KOPT-K1 (cell line): ENCODE measurements at regions not wholly inside any gene's neighbourhood (a gene's known extent, or its start where the extent isn't known, plus 50 kb on each side); places are given as distances from the start of the nearest gene placed in this dataset.
"Not testable (repeated sequence)": the region's sequence is repeated elsewhere in the genome, so short reads cannot be mapped to it uniquely, and the experiment has no call there.

ENCODE experiments used
- H3K27ac ChIP-seq: fragments of 200-600 bp; sonication (generic); 2 replicates; pipeline ENCODE4 v1.5.1; 2016; ENCODE audit warnings: antibody characterized with exemption, mild to moderate bottlenecking, low read depth, low read length; ENCODE audit not compliant: poor library complexity, severe bottlenecking
- H3K36me3 ChIP-seq: fragments of 200-600 bp; sonication (generic); 2 replicates; pipeline ENCODE4 v1.5.1; 2017; ENCODE audit warnings: antibody characterized with exemption, mild to moderate bottlenecking, low read length, moderate library complexity; ENCODE audit not compliant: insufficient read depth
- H3K9me3 ChIP-seq: fragments of 200-600 bp; sonication (generic); 2 replicates; pipeline ENCODE4 v1.5.1; 2017; ENCODE audit warnings: antibody characterized with exemption, low read length, mild to moderate bottlenecking; ENCODE audit not compliant: insufficient read depth, poor library complexity, severe bottlenecking

DNA sequence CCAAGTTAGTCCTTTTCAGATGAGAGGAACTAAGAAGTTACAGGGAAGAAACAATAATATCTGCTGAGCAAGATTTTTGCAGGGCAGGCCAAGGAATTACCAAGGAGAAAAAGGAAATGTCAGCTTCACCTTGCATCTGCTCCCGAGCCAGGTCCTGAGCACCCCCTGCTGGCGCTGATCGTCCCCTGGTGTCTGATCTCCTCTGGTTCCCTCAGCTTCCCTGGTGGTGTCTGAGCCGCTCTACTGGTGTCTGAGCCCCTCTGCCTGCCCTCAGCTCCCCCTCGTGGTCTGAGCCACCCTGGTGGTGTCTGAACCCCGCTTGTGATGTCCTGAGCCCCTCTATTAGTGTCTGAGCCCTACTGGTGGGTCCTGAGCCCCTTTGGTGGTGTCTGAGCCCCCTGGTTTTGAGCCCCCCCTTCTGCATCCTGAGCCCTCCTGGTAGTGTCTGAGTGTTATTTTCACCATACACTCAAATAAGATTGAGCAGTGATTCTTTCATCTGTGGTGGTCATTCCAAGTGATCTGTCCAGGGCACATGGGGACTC lies 196.6 kb upstream of the POTEB2 start:
- H3K27ac ChIP-seq, H3K36me3 ChIP-seq, H3K9me3 ChIP-seq: not testable (repeated sequence)

DNA sequence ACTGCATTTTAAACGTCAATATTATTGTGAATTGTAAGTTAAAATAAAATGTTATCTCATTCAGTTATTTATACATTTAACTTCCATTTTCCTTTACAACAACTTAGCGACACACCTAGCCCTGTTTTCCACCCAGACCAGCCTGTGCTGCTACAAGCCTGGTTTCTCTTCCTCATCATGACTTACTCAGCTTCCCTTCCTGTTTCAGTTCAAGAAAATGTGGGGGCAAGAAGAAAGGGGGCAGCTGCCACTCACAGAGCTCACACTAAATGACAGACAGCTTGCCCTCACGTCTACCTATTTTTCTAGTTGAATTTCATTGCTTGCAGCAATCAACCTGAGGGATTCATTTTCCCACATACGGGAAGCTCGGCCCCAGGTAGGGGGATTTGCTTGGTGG lies 185.8 kb upstream of the POTEB2 start:
- H3K36me3 ChIP-seq, H3K27ac ChIP-seq, H3K9me3 ChIP-seq: not testable (repeated sequence)

DNA sequence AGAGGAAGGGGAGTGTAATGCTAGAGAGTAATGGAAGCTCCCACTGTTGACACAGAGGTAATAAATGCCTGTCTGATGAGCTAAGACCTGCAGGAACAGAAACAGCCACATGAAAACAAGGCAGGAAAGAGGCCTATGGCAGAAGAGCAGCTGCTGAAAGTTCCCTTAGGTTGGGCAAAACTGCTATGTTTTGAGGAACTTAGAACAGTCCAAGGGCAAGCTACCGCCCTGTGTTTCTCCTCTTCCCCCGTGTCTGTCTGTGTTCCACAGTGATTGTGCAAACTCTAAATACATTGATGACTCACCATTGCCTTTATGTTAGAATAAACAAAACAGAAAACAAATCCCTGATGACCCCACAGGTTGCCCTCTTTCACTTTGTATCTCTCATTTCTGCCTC lies 165.6 kb upstream of the POTEB2 start:
- not testable (repeated sequence) for H3K36me3 ChIP-seq, H3K9me3 ChIP-seq, H3K27ac ChIP-seq

DNA sequence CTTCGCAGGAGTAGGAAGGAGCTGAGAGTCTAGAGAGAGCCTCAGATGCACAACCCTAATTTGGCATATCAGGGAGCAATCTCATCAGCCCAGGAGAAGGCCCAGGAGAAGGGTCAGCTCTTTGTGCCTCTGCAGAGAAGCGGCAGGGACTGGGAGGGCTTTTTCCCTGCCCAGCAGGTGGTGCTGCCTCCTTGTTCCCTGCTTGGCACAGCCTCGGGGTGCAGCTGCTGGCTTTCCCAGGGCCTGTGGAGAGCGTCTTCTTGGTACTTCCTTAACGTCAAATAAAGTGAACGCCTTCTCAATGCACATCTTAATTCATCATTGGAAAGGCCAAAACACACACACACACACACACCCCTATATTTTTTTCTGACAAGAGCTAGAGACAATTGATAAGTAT lies 162.9 kb upstream of the POTEB2 start:
- H3K9me3 ChIP-seq, H3K36me3 ChIP-seq, H3K27ac ChIP-seq: not testable (repeated sequence)

DNA sequence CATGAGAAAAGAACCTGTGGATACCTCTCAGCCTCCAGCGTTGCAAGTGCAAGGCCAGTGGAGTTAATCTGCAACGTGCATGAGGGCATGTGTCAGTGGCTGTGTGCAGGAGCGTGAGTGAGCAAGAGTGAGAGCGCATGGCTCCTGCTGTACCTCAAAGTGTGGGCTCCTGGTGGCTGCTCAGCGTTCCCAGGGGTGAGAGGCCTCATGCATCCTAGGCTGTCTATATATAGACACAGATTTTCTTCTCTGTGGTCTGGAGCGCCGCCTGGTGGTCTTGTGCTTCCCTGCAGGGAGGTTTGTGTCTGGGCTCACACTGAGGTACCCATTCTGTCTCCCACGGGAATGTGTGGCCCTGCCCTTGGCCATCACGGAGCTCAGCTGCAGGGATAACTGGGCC lies 161.8 kb upstream of the POTEB2 start:
- not testable (repeated sequence) for H3K9me3 ChIP-seq, H3K36me3 ChIP-seq, H3K27ac ChIP-seq

DNA sequence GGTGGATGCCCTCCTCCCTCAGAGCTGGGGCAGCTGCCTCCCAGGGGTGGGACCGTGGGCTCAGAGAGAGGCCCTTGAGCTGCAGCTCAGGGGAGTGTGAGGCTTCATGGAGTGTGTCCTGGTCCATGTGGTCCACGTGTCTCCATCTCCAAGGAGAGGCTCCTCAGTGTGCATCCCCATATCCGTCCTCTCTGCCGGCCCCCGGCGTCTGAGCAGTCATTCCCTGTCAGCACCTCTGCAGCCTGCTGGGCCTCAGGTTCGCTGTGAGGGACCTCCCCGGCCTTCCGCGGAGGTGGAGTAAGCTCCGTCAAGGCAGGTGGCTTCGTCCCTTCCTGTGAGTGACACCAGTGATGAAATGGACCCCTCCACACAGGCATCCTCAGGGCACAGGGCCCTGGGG lies 160.7 kb upstream of the POTEB2 start:
- not testable (repeated sequence) for H3K36me3 ChIP-seq, H3K9me3 ChIP-seq, H3K27ac ChIP-seq

DNA sequence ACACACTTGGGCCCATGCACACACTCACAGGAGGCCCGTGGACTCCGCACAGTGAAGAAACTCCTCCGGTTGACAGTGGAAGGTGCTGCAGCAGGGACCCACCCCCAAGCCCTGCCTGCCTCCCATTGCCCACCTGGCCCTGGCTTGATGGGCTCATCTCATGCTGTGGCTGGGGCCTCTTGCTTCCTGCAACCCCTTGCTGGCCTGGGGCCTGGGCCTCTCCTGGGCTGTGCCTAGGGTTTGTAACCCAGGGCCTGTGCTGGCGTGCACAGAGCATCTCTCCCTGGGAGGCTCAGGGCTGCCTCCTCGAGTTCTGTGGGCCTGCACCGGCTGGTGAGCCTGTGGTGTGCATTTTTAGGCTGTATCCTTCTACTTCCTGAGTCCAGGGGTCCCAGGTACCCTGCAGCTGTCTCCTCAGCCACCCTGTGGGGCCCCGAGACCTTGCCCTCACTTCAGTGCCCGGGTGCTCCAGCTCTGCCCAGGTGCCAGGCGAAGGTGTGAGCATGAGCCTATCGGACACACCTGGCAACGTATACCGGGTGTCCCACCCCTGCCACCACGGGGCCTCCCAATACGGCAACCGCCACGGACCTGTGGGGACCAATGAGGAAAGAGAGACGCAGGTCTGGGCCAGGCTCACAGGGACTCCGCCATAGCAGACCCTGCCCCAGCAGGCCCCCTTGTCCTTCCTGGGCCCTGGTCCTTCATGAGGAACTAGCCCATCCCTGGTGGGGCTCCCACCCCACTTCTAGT lies 158.3 kb upstream of the POTEB2 start:
- not testable (repeated sequence) for H3K36me3 ChIP-seq, H3K9me3 ChIP-seq, H3K27ac ChIP-seq

DNA sequence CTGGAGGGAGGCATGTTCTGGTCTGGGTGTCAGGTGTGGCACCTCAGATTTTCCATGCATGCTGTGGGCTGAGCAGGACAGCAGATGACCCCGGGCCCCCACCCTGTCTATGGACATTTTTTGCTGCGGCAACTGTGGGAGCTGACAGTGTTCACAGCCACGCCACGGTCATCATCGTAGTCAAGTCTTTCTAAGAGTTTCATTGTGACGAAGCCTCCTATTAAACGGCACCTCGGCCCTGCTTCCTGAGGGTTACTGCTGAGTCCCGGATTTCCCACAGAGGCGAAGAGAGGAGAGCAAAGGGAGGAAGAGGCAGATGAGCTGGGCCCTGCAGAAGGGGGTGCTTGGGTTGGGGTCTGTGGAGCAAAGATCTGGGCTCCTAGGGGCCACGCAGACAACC lies 152.1 kb upstream of the POTEB2 start:
- not testable (repeated sequence) for H3K27ac ChIP-seq, H3K36me3 ChIP-seq, H3K9me3 ChIP-seq

DNA sequence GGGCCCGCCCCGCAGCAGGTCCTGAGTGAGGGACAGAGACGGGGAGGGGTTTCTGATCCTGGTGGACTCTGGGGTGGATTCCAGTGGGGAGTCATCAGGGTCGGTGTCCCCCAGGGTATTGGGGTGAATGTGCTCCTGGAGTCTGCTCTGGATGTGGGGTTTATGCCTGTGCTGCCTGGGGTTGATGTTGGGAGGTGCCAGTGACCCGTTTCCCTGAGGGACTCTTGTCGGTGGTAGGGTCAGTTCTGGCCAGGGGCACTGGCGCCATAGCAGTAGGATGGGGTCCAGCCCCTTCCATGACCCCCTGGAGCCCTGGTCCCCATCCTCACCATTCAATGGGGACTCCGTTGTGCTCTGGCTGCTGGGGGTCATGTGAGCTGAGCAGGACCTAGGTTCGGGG lies 151.2 kb upstream of the POTEB2 start:
- H3K9me3 ChIP-seq, result not testable (repeated sequence)

DNA sequence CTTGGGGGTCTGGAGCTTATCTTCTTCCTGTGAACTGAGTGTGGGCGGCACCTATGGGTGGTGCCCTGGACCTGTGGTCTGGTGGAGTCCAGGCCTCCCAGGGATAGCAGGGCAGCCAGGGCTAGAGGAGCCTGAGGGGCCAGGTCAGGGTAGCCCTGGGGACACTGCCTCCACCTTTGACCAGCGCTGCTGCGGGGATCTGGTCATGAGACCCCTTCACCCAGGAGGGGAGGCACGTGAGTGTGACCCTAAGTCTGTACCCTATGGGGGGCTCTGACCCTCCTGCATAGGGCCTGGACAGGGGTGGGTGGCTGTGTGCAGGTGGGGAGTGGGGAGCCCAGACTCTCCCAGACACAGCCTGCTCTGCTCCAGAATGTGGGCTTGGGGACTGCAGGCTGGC lies 150.5 kb upstream of the POTEB2 start:
- H3K27ac ChIP-seq, H3K36me3 ChIP-seq, H3K9me3 ChIP-seq: not testable (repeated sequence)

More for the DNA sequence above, 151.2 kb upstream of the POTEB2 start:
- H3K36me3 ChIP-seq, H3K27ac ChIP-seq: not testable (repeated sequence)

DNA sequence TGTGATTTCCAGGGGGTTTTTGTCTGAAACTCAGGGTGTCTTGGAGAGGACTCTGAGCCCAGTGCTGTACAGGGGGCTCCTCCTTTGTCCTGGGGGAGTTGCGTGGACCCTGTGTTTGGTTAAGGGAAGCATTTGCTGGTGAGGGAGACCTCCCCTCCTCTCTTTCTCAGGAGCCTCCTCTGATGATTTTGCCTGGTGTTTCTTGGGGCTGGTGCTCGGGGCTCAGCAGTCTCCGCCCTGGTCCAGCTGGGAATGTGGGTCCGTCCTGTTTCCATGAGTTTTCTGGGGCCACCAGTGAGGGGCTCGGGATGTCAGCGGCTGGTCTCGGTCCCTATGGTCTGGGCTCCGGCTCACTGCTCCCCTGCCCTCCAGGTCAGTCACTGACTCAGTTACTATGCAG lies 149.1 kb upstream of the POTEB2 start:
- H3K36me3 ChIP-seq, H3K27ac ChIP-seq, H3K9me3 ChIP-seq: not testable (repeated sequence)

DNA sequence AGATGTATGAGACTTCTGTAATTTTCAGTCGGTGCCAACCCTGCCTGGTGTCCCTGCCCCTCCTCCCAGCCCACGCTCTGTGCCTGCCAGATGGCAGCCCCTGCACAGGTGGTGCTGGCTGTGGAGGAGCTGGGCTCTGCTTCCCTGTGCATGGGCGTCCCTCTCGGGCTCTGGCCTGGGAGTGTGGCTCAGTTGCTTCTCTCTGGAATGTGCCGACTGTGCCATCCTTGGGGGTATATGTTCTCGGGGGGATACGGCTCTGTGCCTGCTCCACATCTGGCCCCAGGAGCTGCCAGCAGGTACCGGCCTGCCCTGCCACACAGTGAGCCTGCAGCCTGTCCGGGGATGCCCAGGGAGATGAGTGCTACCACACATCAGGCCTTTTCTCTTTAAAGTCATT lies 147.2 kb upstream of the POTEB2 start:
- not testable (repeated sequence) for H3K9me3 ChIP-seq, H3K27ac ChIP-seq, H3K36me3 ChIP-seq

DNA sequence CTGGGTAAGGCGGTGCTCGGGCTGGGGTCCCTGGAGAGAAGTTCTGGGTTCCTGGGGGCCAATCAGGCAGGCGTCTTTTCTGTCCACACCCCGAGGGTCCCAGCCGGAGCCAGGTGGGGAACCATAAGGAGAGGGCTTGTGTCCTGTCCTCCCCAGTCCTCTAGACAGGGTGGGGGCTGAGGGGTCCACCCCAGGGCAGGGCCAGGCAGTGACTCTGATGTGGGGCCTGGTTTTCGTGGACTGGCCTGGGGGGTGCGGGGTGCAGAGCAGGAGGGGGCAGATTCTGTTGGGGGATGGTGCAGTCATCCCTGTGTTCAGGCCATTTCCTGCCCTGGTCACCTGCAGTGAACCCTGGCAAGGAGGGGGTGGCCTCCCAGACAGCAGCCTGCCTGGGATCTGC lies 143.5 kb upstream of the POTEB2 start:
- not testable (repeated sequence) for H3K36me3 ChIP-seq, H3K27ac ChIP-seq, H3K9me3 ChIP-seq

DNA sequence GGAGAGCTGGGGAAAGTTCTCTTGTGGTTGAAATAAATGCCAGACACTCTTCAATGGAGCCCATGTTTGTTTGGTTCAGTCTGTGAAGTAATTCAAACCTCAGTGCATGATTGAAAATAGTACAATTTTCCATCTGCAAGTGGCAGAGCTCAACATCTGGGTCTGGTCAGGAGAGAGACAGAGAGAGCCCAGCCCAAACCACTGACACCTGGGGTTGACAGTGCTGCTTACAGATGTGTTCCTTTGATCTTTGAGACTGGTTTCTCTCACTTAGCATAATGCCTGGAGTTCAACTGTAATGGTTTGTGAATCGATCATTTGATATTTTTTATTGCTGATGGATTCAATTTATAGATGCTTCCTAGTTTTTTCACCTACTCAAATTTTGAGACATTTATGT lies 137.3 kb upstream of the POTEB2 start:
- not testable (repeated sequence) for H3K9me3 ChIP-seq, H3K36me3 ChIP-seq
- peak overlapping the region; percentile 22 for H3K27ac ChIP-seq

DNA sequence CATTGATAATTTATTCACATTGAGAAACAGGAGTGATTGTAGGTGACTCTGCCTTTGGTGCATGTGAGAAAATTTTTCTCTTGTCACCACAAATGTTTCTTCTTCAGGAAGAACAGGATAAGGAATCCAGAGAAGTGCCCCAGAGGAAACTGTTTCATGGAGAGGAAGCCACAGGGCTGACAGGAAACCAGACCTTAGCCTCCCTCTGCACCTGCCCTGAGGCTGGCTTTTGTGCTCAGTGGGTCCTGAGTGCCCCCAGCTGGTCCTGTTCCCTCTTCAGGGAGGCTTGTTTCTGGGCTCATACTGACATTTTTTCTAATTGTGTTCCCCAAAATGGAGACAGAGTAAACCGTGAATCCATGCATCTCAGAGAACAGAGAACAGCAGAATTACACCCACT lies 135.8 kb upstream of the POTEB2 start:
- not testable (repeated sequence) for H3K9me3 ChIP-seq, H3K36me3 ChIP-seq
- H3K27ac ChIP-seq, result peak overlapping the region; percentile 59

DNA sequence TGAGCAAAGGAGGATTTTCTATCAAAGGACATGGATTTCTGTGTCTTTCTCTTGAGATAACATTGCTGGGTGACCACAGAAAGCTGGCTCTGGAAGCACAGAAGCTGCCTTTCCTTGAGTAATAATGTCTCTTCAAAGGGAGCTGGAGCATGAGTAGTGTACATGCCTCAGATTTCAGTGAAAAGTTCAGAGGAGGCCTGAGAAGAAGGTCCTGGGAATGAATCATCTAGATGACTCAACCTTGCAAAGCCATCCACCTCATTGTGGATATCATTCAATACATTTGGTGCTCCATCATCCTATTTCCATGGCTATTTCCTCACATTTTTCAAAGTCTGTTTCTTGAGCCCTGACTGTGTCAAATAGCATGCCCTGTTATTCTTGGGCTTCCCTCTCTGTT lies 125.6 kb upstream of the POTEB2 start:
- not testable (repeated sequence) for H3K36me3 ChIP-seq, H3K27ac ChIP-seq, H3K9me3 ChIP-seq
